ENCODE measurements at regions not wholly inside any gene's neighbourhood (a gene's known extent, or its start where the extent isn't known, plus 50 kb on each side); places are given as distances from the start of the nearest gene placed in this dataset.

- no peaks in the 10 kb centered on the region for H3K27me3 Mint-ChIP-seq (ENCODE audit: unreplicated experiment)
- DNase-seq (ENCODE audit: low spot score): no peak
- no peaks in the 10 kb centered on the region for H3K36me3 Mint-ChIP-seq (ENCODE audit: low read depth, unreplicated experiment)
- TF ChIP-seq CTCF (IDR thresholded peaks at IDR 0.05; ENCODE audit: unreplicated experiment): no peak
- no peak overlapping the region for H3K4me3 Mint-ChIP-seq (ENCODE audit: unreplicated experiment)
- H3K9me3 Mint-ChIP-seq (ENCODE audit: unreplicated experiment): no peaks in the 10 kb centered on the region
- no peaks in the 10 kb centered on the region for H3K4me1 Mint-ChIP-seq (ENCODE audit: unreplicated experiment)
- no peak overlapping the region for H3K27ac Mint-ChIP-seq (ENCODE audit: unreplicated experiment)
These were observed 288.5 kb upstream of the ARSJ start for GRCh38 chr4:114267976-114268375.

- no peak for TF ChIP-seq CTCF (IDR thresholded peaks at IDR 0.05; ENCODE audit: unreplicated experiment)
- Mint-ChIP-seq H3K36me3 (ENCODE audit: low read depth, unreplicated experiment) (no peaks in the 10 kb centered on the region), H3K4me3 (ENCODE audit: unreplicated experiment) (no peak overlapping the region), H3K27me3 (ENCODE audit: unreplicated experiment) (no peaks in the 10 kb centered on the region), H3K9me3 (ENCODE audit: unreplicated experiment) (no peaks in the 10 kb centered on the region), H3K27ac (ENCODE audit: unreplicated experiment) (no peak overlapping the region), H3K4me1 (ENCODE audit: unreplicated experiment) (no peaks in the 10 kb centered on the region)
- DNase-seq (ENCODE audit: low spot score): no peak
These were observed 291.6 kb upstream of the ARSJ start for GRCh38 chr4:114271031-114271430.

GRCh38 chr4:114272226-114272625, 292.8 kb upstream of the ARSJ start:
- TF ChIP-seq CTCF (IDR thresholded peaks at IDR 0.05; ENCODE audit: unreplicated experiment): no peak
- H3K4me3 Mint-ChIP-seq (ENCODE audit: unreplicated experiment): no peak overlapping the region
- H3K4me1 Mint-ChIP-seq (ENCODE audit: unreplicated experiment): no peaks in the 10 kb centered on the region
- no peaks in the 10 kb centered on the region for H3K27me3 Mint-ChIP-seq (ENCODE audit: unreplicated experiment)
- no peaks in the 10 kb centered on the region for H3K36me3 Mint-ChIP-seq (ENCODE audit: low read depth, unreplicated experiment)
- no peak for DNase-seq (ENCODE audit: low spot score)
- no peak overlapping the region for H3K27ac Mint-ChIP-seq (ENCODE audit: unreplicated experiment)
- no peaks in the 10 kb centered on the region for H3K9me3 Mint-ChIP-seq (ENCODE audit: unreplicated experiment)

- no peak for DNase-seq (ENCODE audit: low spot score)
- Mint-ChIP-seq H3K27ac (ENCODE audit: unreplicated experiment) (no peak overlapping the region), H3K4me3 (ENCODE audit: unreplicated experiment) (no peak overlapping the region), H3K4me1 (ENCODE audit: unreplicated experiment) (no peaks in the 10 kb centered on the region), H3K9me3 (ENCODE audit: unreplicated experiment) (no peaks in the 10 kb centered on the region), H3K36me3 (ENCODE audit: low read depth, unreplicated experiment) (no peaks in the 10 kb centered on the region), H3K27me3 (ENCODE audit: unreplicated experiment) (no peaks in the 10 kb centered on the region)
- TF ChIP-seq CTCF (IDR thresholded peaks at IDR 0.05; ENCODE audit: unreplicated experiment): no peak
These were observed 293.8 kb upstream of the ARSJ start for GRCh38 chr4:114273238-114273637.

GRCh38 chr4:114277690-114278089, 298.2 kb upstream of the ARSJ start:
- Mint-ChIP-seq H3K27me3 (ENCODE audit: unreplicated experiment) (peaks cover 1% of the 10 kb centered on the region), H3K4me3 (ENCODE audit: unreplicated experiment) (no peak overlapping the region), H3K36me3 (ENCODE audit: low read depth, unreplicated experiment) (no peaks in the 10 kb centered on the region), H3K9me3 (ENCODE audit: unreplicated experiment) (no peaks in the 10 kb centered on the region), H3K27ac (ENCODE audit: unreplicated experiment) (no peak overlapping the region), H3K4me1 (ENCODE audit: unreplicated experiment) (no peaks in the 10 kb centered on the region)
- TF ChIP-seq CTCF (IDR thresholded peaks at IDR 0.05; ENCODE audit: unreplicated experiment): no peak
- DNase-seq (ENCODE audit: low spot score): no peak
